GM18499 (cell line): ENCODE measurements at regions not wholly inside any gene's neighbourhood (a gene's known extent, or its start where the extent isn't known, plus 50 kb on each side); places are given as distances from the start of the nearest gene placed in this dataset.
"Not testable (repeated sequence)": the region's sequence is repeated elsewhere in the genome, so short reads cannot be mapped to it uniquely, and the experiment has no call there.

Experiments used
- ATAC-seq: cut with Tn5 transposase; IDR thresholded peaks from one replicate; pipeline ENCODE4 v1.9.1; 2021; ENCODE audit warnings: moderate number of reproducible peaks; ENCODE audit not compliant: insufficient read depth, unreplicated experiment

DNA sequence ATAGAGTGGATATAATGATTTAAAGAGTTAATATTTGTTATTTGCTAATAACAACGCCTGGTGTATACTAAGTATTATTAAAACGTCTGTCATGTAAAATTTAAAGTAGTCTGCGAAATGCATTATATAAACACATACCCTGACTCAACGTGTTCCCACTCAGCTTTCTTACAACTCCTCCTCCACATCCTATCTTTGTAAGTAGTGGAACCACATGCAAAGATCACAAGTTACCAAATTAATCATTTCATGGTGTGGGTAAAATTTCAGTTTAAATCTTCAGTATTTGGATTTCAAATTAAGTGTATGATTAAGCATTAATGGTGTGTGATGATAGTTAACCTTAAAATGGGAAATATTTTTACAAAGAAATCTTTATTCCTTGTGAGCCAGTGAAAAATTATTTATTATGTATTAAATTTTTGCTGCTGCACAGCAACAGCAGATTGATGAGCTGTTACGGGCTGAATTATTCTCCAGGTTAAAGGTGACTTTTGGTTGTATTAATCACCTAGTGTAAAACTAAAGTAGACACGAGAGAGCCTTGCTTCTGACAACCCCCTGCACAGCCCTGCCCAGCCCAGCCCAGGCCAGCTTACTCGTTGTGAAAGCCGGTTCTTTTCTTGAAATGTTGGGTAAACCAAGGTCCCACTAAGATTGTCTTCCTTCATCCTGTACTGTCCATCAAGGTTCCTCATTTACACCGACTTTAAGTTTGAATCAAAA is 373.5 kb downstream of the DTWD2 start:
- ATAC-seq, result no peak

GRCh38 chr5:118611332-118611945 is 376.9 kb downstream of the DTWD2 start:
- ATAC-seq, result no peak

GRCh38 chr5:118606940-118607339 is 381.4 kb downstream of the DTWD2 start:
- ATAC-seq, result no peak

GRCh38 chr5:118605761-118606160 is 382.6 kb downstream of the DTWD2 start:
- no peak for ATAC-seq

GRCh38 chr5:118604106-118604505 is 384.2 kb downstream of the DTWD2 start:
- no peak for ATAC-seq

- ATAC-seq, result no peak
These were observed 385.1 kb downstream of the DTWD2 start for GRCh38 chr5:118603278-118603677.

DNA sequence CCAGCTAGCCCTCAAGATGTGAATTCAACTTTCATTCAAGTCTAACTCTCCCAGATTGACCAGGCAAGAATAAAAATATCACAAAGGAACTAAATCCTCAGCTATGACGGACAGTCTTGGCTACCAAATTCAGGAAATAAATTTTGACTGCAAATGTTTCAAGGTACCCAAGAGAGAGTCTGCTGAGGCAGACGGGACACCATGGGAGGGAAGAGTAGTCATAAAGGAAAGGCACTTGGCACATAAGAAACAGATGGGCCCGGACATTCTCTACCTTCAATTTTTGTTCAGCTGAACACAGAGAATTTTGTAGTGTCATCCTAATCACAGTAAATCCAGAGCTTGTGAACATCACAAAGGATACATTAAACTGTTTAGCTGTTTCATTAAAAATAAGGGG is 390.0 kb downstream of the DTWD2 start:
- no peak for ATAC-seq

- no peak for ATAC-seq
These were observed 390.8 kb downstream of the DTWD2 start for GRCh38 chr5:118597543-118597942.

DNA sequence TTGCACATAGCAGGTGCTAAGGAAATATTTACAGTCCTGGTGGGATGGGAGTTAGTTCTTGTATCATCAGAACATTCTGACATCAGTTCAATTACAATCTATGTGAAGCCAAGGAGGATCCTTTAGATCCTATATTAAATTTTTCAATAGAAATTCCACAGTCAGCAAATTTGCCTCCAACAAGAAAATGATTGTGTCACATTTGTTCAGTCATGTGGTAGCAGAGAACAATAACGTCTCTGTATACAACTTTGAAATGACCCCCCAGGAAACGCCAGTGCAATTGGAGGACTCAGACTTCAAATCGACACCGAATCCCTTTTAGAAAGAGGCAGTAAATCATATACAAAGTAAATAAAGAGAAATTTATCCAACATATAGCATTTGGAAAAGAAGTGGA is 392.1 kb downstream of the DTWD2 start:
- ATAC-seq, result no peak

DNA sequence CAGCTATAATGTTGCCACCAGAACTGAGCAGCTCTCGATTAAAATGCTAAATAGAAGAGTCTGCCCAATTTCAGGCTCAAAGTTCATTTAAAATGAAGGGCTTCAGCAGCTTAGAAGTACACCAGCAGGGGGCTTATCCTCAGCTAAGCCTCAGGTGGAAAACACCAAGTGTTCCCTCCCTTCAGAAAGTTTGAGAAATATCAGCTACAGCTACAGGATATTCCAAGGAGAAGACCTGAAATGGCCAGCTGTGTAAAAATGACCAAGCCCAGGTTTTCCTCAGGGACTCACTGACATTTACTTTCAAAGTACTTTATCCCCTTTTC is 395.4 kb downstream of the DTWD2 start:
- ATAC-seq, result no peak

DNA sequence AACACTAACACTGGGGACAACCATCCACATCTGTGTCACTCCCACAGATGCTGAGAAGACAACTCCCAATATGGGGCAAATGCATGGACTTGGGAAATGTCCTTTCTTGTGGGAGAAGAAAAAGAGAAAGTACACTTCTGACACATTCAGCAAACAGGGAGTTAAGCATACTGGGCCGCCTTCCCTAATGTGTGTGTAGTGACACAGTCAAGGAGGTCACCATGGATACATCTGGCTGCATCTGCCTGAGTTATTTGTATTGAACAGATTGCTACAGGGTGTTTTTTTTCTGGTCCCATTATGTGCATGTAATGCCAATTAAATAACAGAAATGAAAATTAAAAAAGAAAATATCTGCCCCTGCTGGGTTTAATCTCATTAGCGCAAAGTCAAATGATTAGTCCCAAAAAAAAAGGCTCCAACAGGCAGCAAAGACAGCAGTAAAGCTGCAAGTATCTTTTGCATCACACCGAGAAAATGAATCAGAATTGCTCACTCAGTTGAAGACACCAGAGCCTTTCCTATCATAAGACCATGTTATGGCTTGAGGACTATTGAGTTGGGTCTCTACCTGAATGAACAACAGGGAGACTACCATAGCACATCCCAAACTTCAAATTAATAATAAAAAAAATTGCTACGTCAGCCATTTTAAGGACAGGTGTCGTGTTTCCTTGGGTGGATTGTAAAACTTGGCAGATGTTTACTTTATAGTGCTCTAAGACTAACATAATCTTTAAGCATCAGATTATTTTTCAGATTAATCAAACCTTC is 395.9 kb downstream of the DTWD2 start:
- no peak for ATAC-seq

DNA sequence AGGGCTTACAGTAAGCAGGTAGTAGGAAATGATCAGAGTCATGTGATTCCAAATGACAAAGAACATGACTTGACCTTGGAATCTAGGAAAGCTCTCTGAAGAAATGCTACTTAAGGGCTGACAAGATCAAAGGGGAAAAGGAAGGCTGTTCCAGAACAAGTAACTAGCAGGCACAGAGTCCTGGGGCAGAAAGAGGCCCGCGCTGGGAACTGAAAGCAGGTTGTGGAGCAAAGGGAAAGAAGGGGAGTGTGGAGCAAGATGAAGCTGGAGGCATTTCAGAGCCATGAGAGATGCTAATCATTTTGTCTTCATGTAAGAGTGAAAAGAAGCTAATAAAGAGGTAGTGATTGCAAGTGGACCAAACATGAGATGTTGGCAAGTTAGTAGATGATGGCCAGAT is 397.5 kb downstream of the DTWD2 start:
- ATAC-seq, result no peak

DNA sequence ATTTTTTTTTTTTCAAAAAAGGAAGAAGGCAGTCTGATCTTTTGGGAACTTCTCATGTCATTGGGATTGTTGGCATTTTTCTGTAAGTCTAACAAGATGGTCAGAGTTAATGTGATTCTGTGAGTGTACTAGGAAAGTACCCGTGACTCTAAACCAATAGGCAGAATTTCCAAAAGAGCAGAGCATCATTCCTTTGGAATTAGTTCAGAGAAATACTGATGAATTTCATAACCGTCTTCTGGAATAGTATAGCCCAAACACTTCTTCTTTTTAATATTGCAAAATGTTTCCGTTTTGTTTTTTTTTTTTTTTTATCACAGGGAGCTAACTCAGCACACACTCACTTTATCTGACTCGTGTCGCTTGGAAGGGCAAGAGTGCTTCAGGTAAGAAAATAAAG is 407.4 kb downstream of the DTWD2 start:
- ATAC-seq, result no peak

- no peak for ATAC-seq
These were observed 410.3 kb downstream of the DTWD2 start for GRCh38 chr5:118578093-118578492.

- ATAC-seq, result no peak
These were observed 410.7 kb downstream of the DTWD2 start for GRCh38 chr5:118577621-118578020.

DNA sequence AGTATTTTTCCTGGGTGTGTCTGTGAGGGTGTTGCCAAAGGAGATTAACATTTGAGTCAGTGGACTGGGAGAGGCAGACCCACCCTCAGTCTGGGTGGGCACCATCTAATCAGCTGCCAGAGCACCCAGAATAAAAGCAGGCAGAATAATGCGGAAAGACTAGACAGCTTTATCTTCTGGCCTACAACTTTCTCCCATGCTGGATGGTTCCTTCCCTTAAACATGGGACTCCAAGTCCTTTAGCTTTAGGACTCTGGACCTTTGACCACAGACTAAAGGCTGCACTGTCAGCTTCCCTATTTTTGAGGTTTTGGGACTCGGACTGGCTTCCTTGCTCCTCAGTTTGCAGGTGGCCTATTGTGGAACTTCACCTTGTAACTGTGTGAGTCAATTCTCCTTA is 418.1 kb downstream of the DTWD2 start:
- not testable (repeated sequence) for ATAC-seq

GRCh38 chr5:118569596-118569995 is 418.8 kb downstream of the DTWD2 start:
- ATAC-seq, result not testable (repeated sequence)

- ATAC-seq, result no peak
These were observed 422.9 kb downstream of the DTWD2 start for GRCh38 chr5:118565335-118565971.

GRCh38 chr5:118561971-118562370 is 426.4 kb downstream of the DTWD2 start:
- ATAC-seq, result no peak

GRCh38 chr5:118561235-118561634 is 427.1 kb downstream of the DTWD2 start:
- ATAC-seq, result no peak

DNA sequence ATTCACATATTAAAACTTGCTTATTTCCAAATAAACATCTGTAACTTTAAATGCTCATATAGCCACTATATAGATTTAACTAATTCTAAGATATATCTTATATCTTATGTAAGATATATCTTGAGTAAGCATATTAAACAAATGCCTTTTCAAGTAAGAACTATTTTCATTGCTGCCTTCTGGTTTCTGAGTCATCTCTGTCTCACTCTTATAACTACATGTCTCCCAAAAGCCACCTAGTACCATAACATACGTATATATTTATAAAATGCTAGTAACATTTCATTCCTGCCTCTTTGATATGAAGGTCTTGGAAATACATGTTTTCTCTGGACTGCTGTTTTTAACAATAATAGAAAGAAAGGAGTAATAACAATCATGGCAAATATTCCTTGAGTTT is 429.5 kb downstream of the DTWD2 start:
- ATAC-seq, result no peak
